ENCODE measurements at regions not wholly inside any gene's neighbourhood (a gene's known extent, or its start where the extent isn't known, plus 50 kb on each side); places are given as distances from the start of the nearest gene placed in this dataset.

DNA sequence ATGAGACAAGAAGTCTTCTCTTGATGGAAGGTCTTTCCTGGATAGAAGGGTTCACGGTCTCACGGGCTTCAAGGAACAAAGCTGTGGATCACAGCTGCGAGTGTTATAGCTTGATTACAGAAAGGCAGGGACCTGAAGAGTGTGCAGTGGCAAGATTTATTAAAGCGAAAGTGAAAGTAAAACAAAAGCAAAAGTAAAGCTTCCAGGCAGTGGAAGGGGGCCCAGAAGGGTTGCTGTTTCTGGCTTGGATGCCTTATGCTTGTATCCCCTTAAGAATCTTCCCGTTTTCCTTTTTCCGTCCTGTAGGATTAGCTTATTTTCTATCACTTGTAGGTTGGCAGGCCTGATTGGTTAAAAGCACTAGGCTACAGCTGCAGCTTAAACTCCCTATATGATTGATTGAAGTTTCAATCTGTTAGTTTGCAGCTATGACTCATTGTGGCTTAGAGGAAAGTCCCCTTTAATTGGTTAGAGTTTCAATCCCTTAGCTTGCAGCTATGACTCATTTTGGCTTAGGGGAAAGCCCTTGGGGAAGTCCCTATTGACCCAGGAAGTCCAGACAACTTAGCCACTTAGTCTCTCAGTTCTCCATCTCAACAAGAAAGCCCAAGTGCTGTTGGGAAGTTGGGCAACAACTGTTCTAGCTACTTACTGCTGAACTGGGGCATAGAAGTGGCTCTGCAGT lies 183.7 kb upstream of the NLGN4Y start:
- Histone ChIP-seq H3K27ac (no peak overlapping the region), H3K27me3 (no peaks in the 10 kb centered on the region), H3K4me3 (no peak overlapping the region), H3K4me1 (no peaks in the 10 kb centered on the region), H3K36me3 (no peaks in the 10 kb centered on the region), H3K9me3 (no peaks in the 10 kb centered on the region)
- FAIRE-seq (no peak), DNase-seq (peak in 1 of 6 donors; percentile 5), ATAC-seq (no peak)
- TF ChIP-seq, protein P1, sequence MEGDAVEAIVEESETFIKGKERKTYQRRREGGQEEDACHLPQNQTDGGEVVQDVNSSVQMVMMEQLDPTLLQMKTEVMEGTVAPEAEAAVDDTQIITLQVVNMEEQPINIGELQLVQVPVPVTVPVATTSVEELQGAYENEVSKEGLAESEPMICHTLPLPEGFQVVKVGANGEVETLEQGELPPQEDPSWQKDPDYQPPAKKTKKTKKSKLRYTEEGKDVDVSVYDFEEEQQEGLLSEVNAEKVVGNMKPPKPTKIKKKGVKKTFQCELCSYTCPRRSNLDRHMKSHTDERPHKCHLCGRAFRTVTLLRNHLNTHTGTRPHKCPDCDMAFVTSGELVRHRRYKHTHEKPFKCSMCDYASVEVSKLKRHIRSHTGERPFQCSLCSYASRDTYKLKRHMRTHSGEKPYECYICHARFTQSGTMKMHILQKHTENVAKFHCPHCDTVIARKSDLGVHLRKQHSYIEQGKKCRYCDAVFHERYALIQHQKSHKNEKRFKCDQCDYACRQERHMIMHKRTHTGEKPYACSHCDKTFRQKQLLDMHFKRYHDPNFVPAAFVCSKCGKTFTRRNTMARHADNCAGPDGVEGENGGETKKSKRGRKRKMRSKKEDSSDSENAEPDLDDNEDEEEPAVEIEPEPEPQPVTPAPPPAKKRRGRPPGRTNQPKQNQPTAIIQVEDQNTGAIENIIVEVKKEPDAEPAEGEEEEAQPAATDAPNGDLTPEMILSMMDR (IDR thresholded peaks at IDR 0.05): no peak
- intact Hi-C loops (cut with DNase I): no loop called here
- WGBS, 2 donors: 62% methylated on average over 6 of the region's 6 CpGs; no CpG with 5 or more reads in 1 of the 2 donors

DNA sequence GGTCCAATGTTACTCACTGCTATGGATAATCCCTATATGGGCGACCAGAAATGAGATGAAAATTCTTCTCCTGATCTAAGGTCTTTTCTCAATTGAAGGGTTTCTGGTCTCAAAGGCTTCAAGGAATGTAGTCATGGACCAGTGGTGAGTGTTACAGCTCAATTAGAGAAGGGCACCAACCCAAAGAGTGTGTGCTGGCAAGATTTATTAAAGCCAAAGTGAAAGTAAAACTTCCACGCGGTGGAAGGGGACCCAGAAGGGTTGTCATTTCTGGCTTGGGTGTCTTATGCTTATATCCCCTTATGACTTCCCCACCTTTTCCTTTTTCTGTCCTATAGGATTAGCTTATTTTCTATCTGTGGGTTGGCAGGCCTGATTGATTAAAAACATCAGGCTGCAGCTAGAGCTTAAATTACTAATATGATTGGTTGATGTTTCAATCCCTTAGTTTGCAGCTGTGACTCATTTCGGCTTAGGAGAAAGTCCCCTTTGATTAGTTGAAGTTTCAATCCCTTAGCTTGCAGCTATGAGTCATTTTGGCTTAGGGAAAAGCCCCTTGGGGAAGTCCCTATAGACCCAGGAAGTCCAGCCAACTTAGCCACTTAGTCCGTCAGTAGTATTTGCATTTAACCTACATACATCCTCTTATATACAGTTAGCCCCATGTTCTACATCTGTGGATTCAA lies 179.5 kb upstream of the NLGN4Y start:
- DNase-seq (no peak), ATAC-seq (no peak), FAIRE-seq (no peak)
- intact Hi-C loops (cut with DNase I): no loop called here
- no peak overlapping the region for H3K27ac ChIP-seq
- WGBS, 2 donors: 56% methylated on average over 5 of the region's 5 CpGs; no CpG with 5 or more reads in 1 of the 2 donors
- no peaks in the 10 kb centered on the region for H3K36me3 ChIP-seq
- TF ChIP-seq, protein P1 (IDR thresholded peaks at IDR 0.05): no peak
- no peaks in the 10 kb centered on the region for H3K4me1 ChIP-seq
- no peaks in the 10 kb centered on the region for H3K9me3 ChIP-seq
- H3K4me3 ChIP-seq: no peak overlapping the region
- H3K27me3 ChIP-seq: no peaks in the 10 kb centered on the region

DNA sequence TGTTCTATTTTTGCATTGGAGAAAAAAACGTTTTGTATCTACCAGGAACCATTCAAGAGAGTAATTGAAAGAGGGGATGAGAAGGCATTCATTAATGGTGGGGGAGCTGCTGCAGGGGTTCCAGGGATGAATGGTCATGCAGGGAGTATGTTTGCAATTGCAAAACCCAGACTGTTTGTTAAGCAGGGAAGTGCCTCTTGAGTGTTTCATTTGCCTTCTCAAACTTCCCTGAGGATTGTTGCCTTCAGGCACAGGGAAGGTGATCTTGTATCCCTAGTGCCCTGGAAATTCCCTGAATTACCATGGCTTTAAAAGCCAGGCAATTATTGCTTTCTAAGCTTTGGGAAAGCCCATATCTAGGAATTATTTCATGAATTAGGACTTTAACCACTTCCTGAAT lies 172.7 kb upstream of the NLGN4Y start:
- Histone ChIP-seq H3K36me3 (no peaks in the 10 kb centered on the region), H3K9me3 (no peaks in the 10 kb centered on the region), H3K4me3 (no peak overlapping the region), H3K4me1 (no peaks in the 10 kb centered on the region), H3K27me3 (no peaks in the 10 kb centered on the region), H3K27ac (no peak overlapping the region)
- intact Hi-C loops (cut with DNase I): no loop called here
- TF ChIP-seq, protein P1 (IDR thresholded peaks at IDR 0.05): no peak
- DNase-seq (no peak), FAIRE-seq (no peak), ATAC-seq (no peak)
- 18% methylated on average over 1 of the region's 1 CpG; no CpG with 5 or more reads in 1 of the 2 donors for WGBS, 2 donors

DNA sequence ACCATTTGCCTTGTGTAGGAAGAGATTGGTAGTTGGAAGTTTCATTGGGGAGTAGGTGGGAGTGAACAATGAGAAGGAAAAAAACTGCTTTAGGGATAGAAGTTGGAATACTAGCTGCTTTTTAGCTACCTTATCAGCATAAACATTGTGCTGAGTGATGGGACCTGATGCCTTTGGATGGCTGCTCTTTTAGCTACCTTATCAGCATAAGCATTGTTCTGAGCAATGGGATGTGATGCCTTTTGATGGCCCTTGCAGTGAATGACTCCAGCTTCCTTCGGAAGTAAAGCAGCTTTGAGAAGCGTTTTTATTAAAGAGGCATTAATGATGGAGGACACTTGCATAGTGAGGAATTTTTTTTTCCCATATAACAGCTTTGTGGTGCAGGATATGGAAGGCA lies 168.2 kb upstream of the NLGN4Y start:
- Histone ChIP-seq H3K27me3 (no peaks in the 10 kb centered on the region), H3K36me3 (no peaks in the 10 kb centered on the region), H3K9me3 (no peaks in the 10 kb centered on the region), H3K4me1 (no peaks in the 10 kb centered on the region), H3K27ac (no peak overlapping the region), H3K4me3 (no peak overlapping the region)
- FAIRE-seq: no peak
- ATAC-seq: no peak
- no peak for DNase-seq
- TF ChIP-seq, protein P1 (IDR thresholded peaks at IDR 0.05): no peak
- 29% methylated on average over 2 of the region's 2 CpGs; no CpG with 5 or more reads in 1 of the 2 donors for WGBS, 2 donors
- intact Hi-C loops (cut with DNase I): no loop called here

All from pancreas (tissue), 10 donors.